Muscle layer of duodenum (tissue), 2 donors: ENCODE measurements at regions not wholly inside any gene's neighbourhood (a gene's known extent, or its start where the extent isn't known, plus 50 kb on each side); places are given as distances from the start of the nearest gene placed in this dataset.

Experiments
- H3K27ac ChIP-seq: one replicate; pipeline ENCODE4 v1.7.0; 2013; ENCODE audit warnings: mild to moderate bottlenecking, low read length
- H3K27me3 ChIP-seq: one replicate; pipeline ENCODE4 v1.7.0; 2013; ENCODE audit warnings: low read depth, mild to moderate bottlenecking, control low read depth, low read length
- H3K36me3 ChIP-seq, 2 donors: one replicate each; pipeline ENCODE4 v1.7.0; 2013; ENCODE audit warnings: low read length in 2 of 2, control low read depth in 1 of 2, mild to moderate bottlenecking in 1 of 2; ENCODE audit not compliant: insufficient read depth in 2 of 2, control insufficient read depth in 1 of 2
- H3K4me1 ChIP-seq, 2 donors: one replicate each; pipeline ENCODE4 v1.7.0; 2013; ENCODE audit warnings: low read length in 2 of 2, mild to moderate bottlenecking in 2 of 2, control low read depth in 1 of 2, moderate library complexity in 1 of 2; ENCODE audit not compliant: insufficient read depth in 2 of 2, control insufficient read depth in 1 of 2
- H3K4me3 ChIP-seq, 2 donors: one replicate each; pipeline ENCODE4 v1.7.0; 2013; ENCODE audit warnings: low read length in 2 of 2, low read depth in 1 of 2, mild to moderate bottlenecking in 1 of 2
- H3K9me3 ChIP-seq, 2 donors: one replicate each; pipeline ENCODE4 v1.7.0; 2013; ENCODE audit warnings: low read length in 2 of 2, control low read depth in 1 of 2, mild to moderate bottlenecking in 1 of 2; ENCODE audit not compliant: control insufficient read depth in 1 of 2
- donor health status: healthy.

- Histone ChIP-seq H3K27ac (no peak overlapping the region), H3K9me3 (peaks cover 0 to 9% of the 10 kb centered on the region in 2 donors), H3K36me3 (no peaks in the 10 kb centered on the region), H3K4me3 (no peak overlapping the region), H3K27me3 (no peaks in the 10 kb centered on the region), H3K4me1 (no peaks in the 10 kb centered on the region)
Observed at GRCh38 chr4:151948351-151949016, 187.7 kb upstream of the GATB start.

- peaks cover 0 to 9% of the 10 kb centered on the region in 2 donors for H3K9me3 ChIP-seq
- no peaks in the 10 kb centered on the region for H3K36me3 ChIP-seq
- no peaks in the 10 kb centered on the region for H3K4me1 ChIP-seq
- H3K27me3 ChIP-seq, result no peaks in the 10 kb centered on the region
- H3K27ac ChIP-seq, result no peak overlapping the region
- no peak overlapping the region for H3K4me3 ChIP-seq
Observed at GRCh38 chr4:151946718-151947117, 185.9 kb upstream of the GATB start.

GRCh38 chr4:151942971-151943370 is 182.2 kb upstream of the GATB start:
- Histone ChIP-seq H3K4me1 (no peaks in the 10 kb centered on the region), H3K27me3 (no peaks in the 10 kb centered on the region), H3K4me3 (no peak overlapping the region), H3K27ac (no peak overlapping the region), H3K36me3 (no peaks in the 10 kb centered on the region), H3K9me3 (peaks cover 0 to 9% of the 10 kb centered on the region in 2 donors)

GRCh38 chr4:151940926-151941617 is 180.3 kb upstream of the GATB start:
- Histone ChIP-seq H3K4me1 (no peaks in the 10 kb centered on the region), H3K4me3 (no peak overlapping the region), H3K27me3 (no peaks in the 10 kb centered on the region), H3K9me3 (no peaks in the 10 kb centered on the region), H3K36me3 (no peaks in the 10 kb centered on the region), H3K27ac (no peak overlapping the region)

- Histone ChIP-seq H3K9me3 (no peaks in the 10 kb centered on the region), H3K27ac (no peak overlapping the region), H3K27me3 (no peaks in the 10 kb centered on the region), H3K4me3 (no peak overlapping the region), H3K36me3 (no peaks in the 10 kb centered on the region), H3K4me1 (no peaks in the 10 kb centered on the region)
Observed at GRCh38 chr4:151940291-151940690, 179.5 kb upstream of the GATB start.

GRCh38 chr4:151939670-151940069 is 178.9 kb upstream of the GATB start:
- Histone ChIP-seq H3K4me1 (no peaks in the 10 kb centered on the region), H3K9me3 (no peaks in the 10 kb centered on the region), H3K27me3 (no peaks in the 10 kb centered on the region), H3K27ac (no peak overlapping the region), H3K36me3 (no peaks in the 10 kb centered on the region), H3K4me3 (no peak overlapping the region)

GRCh38 chr4:151935411-151935810 is 174.6 kb upstream of the GATB start:
- H3K4me3 ChIP-seq, result no peak overlapping the region
- no peaks in the 10 kb centered on the region for H3K4me1 ChIP-seq
- H3K9me3 ChIP-seq, result no peaks in the 10 kb centered on the region
- H3K36me3 ChIP-seq, result no peaks in the 10 kb centered on the region
- no peak overlapping the region for H3K27ac ChIP-seq
- no peaks in the 10 kb centered on the region for H3K27me3 ChIP-seq

GRCh38 chr4:151934766-151935165 is 174.0 kb upstream of the GATB start:
- H3K27me3 ChIP-seq, result no peaks in the 10 kb centered on the region
- no peaks in the 10 kb centered on the region for H3K36me3 ChIP-seq
- H3K4me3 ChIP-seq, result no peak overlapping the region
- no peaks in the 10 kb centered on the region for H3K4me1 ChIP-seq
- H3K27ac ChIP-seq, result no peak overlapping the region
- no peaks in the 10 kb centered on the region for H3K9me3 ChIP-seq

GRCh38 chr4:151933122-151933827 is 172.5 kb upstream of the GATB start:
- Histone ChIP-seq H3K4me3 (no peak overlapping the region), H3K9me3 (no peaks in the 10 kb centered on the region), H3K36me3 (no peaks in the 10 kb centered on the region), H3K27me3 (no peaks in the 10 kb centered on the region), H3K27ac (no peak overlapping the region), H3K4me1 (no peaks in the 10 kb centered on the region)

- no peaks in the 10 kb centered on the region for H3K36me3 ChIP-seq
- H3K4me1 ChIP-seq, result no peaks in the 10 kb centered on the region
- no peak overlapping the region for H3K4me3 ChIP-seq
- no peaks in the 10 kb centered on the region for H3K27me3 ChIP-seq
- no peak overlapping the region for H3K27ac ChIP-seq
- H3K9me3 ChIP-seq, result no peaks in the 10 kb centered on the region
Observed at GRCh38 chr4:151931563-151931962, 170.8 kb upstream of the GATB start.

- no peaks in the 10 kb centered on the region for H3K27me3 ChIP-seq
- no peaks in the 10 kb centered on the region for H3K4me1 ChIP-seq
- no peaks in the 10 kb centered on the region for H3K36me3 ChIP-seq
- no peak overlapping the region for H3K4me3 ChIP-seq
- no peaks in the 10 kb centered on the region for H3K9me3 ChIP-seq
- no peak overlapping the region for H3K27ac ChIP-seq
Observed at GRCh38 chr4:151930372-151930771, 169.6 kb upstream of the GATB start.
